SK-N-SH treated with all-trans-retinoic acid at 6 μM for 48 hours (cell line): ENCODE measurements at regions not wholly inside any gene's neighbourhood (a gene's known extent, or its start where the extent isn't known, plus 50 kb on each side); places are given as distances from the start of the nearest gene placed in this dataset.

ENCODE experiments used
- ATAC-seq: fragments of 200-7000 bp; cut with Tn5 transposase; 3 replicates; pipeline ENCODE4 v1.9.1; 2020; ENCODE audit warnings: mild to moderate bottlenecking, moderate library complexity
- ARNTL ChIP-seq: fragments of 450-650 bp; formaldehyde crosslinking; IDR thresholded peaks from 2 replicates; pipeline ENCODE4 v1.5.0; 2020; ENCODE audit warnings: low read depth, mild to moderate bottlenecking, moderate library complexity, borderline replicate concordance
- BACH2 ChIP-seq: fragments of 250-450 bp; sonication (Bioruptor Pico); IDR thresholded peaks from 2 replicates; pipeline ENCODE4 v1.9.0; 2021; ENCODE audit warnings: mild to moderate bottlenecking, borderline replicate concordance
- CREB5 ChIP-seq: fragments of 250-450 bp; sonication (Bioruptor Pico); IDR thresholded peaks from 2 replicates; pipeline ENCODE4 v1.5.1; 2020; ENCODE audit warnings: low read depth, mild to moderate bottlenecking, moderate library complexity
- CSDC2 ChIP-seq: fragments of 250-450 bp; sonication (Bioruptor Pico); IDR thresholded peaks from 2 replicates; pipeline ENCODE4 v1.5.0; 2020; ENCODE audit warnings: mild to moderate bottlenecking, moderate library complexity
- ESRRG ChIP-seq: fragments of 250-450 bp; sonication (Bioruptor Pico); IDR thresholded peaks from 2 replicates; pipeline ENCODE4 v1.6.1; 2021; ENCODE audit warnings: mild to moderate bottlenecking
- GLIS3 ChIP-seq: fragments of 250-450 bp; sonication (Bioruptor Pico); IDR thresholded peaks from 2 replicates; pipeline ENCODE4 v1.5.0; 2020; ENCODE audit warnings: mild to moderate bottlenecking, moderate library complexity
- ISL1 ChIP-seq: fragments of 250-450 bp; sonication (Bioruptor Pico); IDR thresholded peaks from 2 replicates; pipeline ENCODE4 v2.1.2; 2022; ENCODE audit warnings: mild to moderate bottlenecking, moderate library complexity
- OSR1 ChIP-seq: fragments of 250-450 bp; sonication (Bioruptor Pico); IDR thresholded peaks from 2 replicates; pipeline ENCODE4 v1.8.0; 2022; ENCODE audit warnings: moderate library complexity, mild to moderate bottlenecking, inconsistent platforms
- PATZ1 ChIP-seq: fragments of 250-450 bp; sonication (Bioruptor Pico); IDR thresholded peaks from 2 replicates; pipeline ENCODE4 v1.8.0; 2020; ENCODE audit warnings: mild to moderate bottlenecking, moderate library complexity, borderline replicate concordance
- PPARA ChIP-seq: fragments of 250-450 bp; sonication (Bioruptor Pico); IDR thresholded peaks from 2 replicates; pipeline ENCODE4 v1.5.0; 2020; ENCODE audit warnings: mild to moderate bottlenecking, borderline replicate concordance
- RARB ChIP-seq: fragments of 250-450 bp; sonication (Bioruptor Pico); IDR thresholded peaks from 2 replicates; pipeline ENCODE4 v1.8.0; 2021; ENCODE audit warnings: mild to moderate bottlenecking, moderate library complexity
- SNAI2 ChIP-seq: fragments of 250-450 bp; sonication (Bioruptor Pico); IDR thresholded peaks from 2 replicates; pipeline ENCODE4 v1.5.0; 2020; ENCODE audit warnings: mild to moderate bottlenecking, moderate library complexity
- TCF4 ChIP-seq: fragments of 250-450 bp; sonication (Bioruptor Pico); IDR thresholded peaks from 2 replicates; pipeline ENCODE4 v1.8.0; 2021; ENCODE audit warnings: mild to moderate bottlenecking, moderate library complexity, borderline replicate concordance
- TOX ChIP-seq: fragments of 250-450 bp; sonication (Bioruptor Pico); IDR thresholded peaks from 2 replicates; pipeline ENCODE4 v1.8.0; 2021; ENCODE audit warnings: mild to moderate bottlenecking, moderate library complexity, borderline replicate concordance
- ZC3H10 ChIP-seq: fragments of 250-450 bp; sonication (Bioruptor Pico); IDR thresholded peaks from 2 replicates; pipeline ENCODE4 v1.5.1; 2021; ENCODE audit warnings: mild to moderate bottlenecking, moderate library complexity
- ZFP3 ChIP-seq: fragments of 250-450 bp; sonication (Bioruptor Pico); IDR thresholded peaks from 2 replicates; pipeline ENCODE4 v1.5.0; 2020; ENCODE audit warnings: mild to moderate bottlenecking, moderate library complexity
- ZFP30 ChIP-seq: fragments of 450-650 bp; formaldehyde crosslinking; IDR thresholded peaks from 2 replicates; pipeline ENCODE4 v1.5.0; 2022; ENCODE audit warnings: mild to moderate bottlenecking, moderate library complexity
- ZNF70 ChIP-seq: fragments of 450-650 bp; formaldehyde crosslinking; IDR thresholded peaks from 2 replicates; pipeline ENCODE4 v1.5.0; 2020; ENCODE audit warnings: mild to moderate bottlenecking, moderate library complexity
- ZNF8 ChIP-seq: fragments of 450-650 bp; formaldehyde crosslinking; IDR thresholded peaks from 2 replicates; pipeline ENCODE4 v1.5.0; 2020; ENCODE audit warnings: mild to moderate bottlenecking, moderate library complexity
- TF ChIP-seq, protein P1 (sequence below): fragments of 250-450 bp; sonication (Bioruptor Pico); IDR thresholded peaks from 2 replicates; pipeline ENCODE4 v1.5.0; 2020; ENCODE audit warnings: mild to moderate bottlenecking, moderate library complexity
- TF ChIP-seq, protein P2 (sequence below): fragments of 250-450 bp; sonication (Bioruptor Pico); IDR thresholded peaks from 2 replicates; pipeline ENCODE4 v1.8.0; 2021; ENCODE audit warnings: low read depth, mild to moderate bottlenecking, moderate library complexity, borderline replicate concordance
- TF ChIP-seq, protein P3 (sequence below): fragments of 250-450 bp; sonication (Bioruptor Pico); IDR thresholded peaks from 2 replicates; pipeline ENCODE4 v1.5.1; 2021; ENCODE audit warnings: mild to moderate bottlenecking, moderate library complexity

DNA sequence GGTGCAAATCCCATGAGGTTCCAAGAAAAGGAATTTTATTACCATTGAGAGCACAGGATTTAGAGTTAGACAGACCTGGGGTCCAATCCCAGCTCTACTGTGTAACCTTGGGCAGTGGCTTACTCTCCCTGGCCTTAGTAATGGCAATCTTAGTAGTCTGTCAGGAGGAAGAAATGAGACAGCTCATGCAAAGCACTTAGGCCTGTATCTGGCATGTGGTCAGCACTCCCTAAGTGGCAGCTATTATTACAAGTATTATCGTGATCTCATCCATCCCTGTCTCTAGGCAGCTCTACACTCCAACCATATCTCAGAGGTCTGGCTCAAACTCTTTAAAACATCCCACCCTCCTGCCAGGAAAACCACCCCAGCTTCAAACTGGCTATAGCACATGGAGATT is 129.6 kb upstream of the NALF2 start:
- TF ChIP-seq ISL1 (CRISPR knock-in tag): no peak
- TF ChIP-seq ARNTL (CRISPR knock-in tag): no peak
- TF ChIP-seq ESRRG: no peak
- TF ChIP-seq PATZ1 (CRISPR knock-in tag): no peak
- no peak for TF ChIP-seq SNAI2 (CRISPR knock-in tag)
- no peak for TF ChIP-seq ZFP30
- no peak for TF ChIP-seq ZFP3
- TF ChIP-seq ZC3H10 (CRISPR knock-in tag): no peak
- TF ChIP-seq OSR1 (CRISPR knock-in tag): no peak
- no peak for TF ChIP-seq CSDC2 (CRISPR knock-in tag)
- no peak for TF ChIP-seq BACH2
- no peak for TF ChIP-seq CREB5
- no peak for TF ChIP-seq GLIS3 (CRISPR knock-in tag)
- TF ChIP-seq TOX (CRISPR knock-in tag): no peak
- TF ChIP-seq ZNF8: no peak
- TF ChIP-seq PPARA (CRISPR knock-in tag): no peak
- TF ChIP-seq RARB (CRISPR knock-in tag): no peak
- TF ChIP-seq, protein P1, sequence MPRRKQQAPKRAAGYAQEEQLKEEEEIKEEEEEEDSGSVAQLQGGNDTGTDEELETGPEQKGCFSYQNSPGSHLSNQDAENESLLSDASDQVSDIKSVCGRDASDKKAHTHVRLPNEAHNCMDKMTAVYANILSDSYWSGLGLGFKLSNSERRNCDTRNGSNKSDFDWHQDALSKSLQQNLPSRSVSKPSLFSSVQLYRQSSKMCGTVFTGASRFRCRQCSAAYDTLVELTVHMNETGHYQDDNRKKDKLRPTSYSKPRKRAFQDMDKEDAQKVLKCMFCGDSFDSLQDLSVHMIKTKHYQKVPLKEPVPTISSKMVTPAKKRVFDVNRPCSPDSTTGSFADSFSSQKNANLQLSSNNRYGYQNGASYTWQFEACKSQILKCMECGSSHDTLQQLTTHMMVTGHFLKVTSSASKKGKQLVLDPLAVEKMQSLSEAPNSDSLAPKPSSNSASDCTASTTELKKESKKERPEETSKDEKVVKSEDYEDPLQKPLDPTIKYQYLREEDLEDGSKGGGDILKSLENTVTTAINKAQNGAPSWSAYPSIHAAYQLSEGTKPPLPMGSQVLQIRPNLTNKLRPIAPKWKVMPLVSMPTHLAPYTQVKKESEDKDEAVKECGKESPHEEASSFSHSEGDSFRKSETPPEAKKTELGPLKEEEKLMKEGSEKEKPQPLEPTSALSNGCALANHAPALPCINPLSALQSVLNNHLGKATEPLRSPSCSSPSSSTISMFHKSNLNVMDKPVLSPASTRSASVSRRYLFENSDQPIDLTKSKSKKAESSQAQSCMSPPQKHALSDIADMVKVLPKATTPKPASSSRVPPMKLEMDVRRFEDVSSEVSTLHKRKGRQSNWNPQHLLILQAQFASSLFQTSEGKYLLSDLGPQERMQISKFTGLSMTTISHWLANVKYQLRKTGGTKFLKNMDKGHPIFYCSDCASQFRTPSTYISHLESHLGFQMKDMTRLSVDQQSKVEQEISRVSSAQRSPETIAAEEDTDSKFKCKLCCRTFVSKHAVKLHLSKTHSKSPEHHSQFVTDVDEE (CRISPR knock-in tag): no peak
- no peak for TF ChIP-seq TCF4 (CRISPR knock-in tag)
- TF ChIP-seq, protein P2, sequence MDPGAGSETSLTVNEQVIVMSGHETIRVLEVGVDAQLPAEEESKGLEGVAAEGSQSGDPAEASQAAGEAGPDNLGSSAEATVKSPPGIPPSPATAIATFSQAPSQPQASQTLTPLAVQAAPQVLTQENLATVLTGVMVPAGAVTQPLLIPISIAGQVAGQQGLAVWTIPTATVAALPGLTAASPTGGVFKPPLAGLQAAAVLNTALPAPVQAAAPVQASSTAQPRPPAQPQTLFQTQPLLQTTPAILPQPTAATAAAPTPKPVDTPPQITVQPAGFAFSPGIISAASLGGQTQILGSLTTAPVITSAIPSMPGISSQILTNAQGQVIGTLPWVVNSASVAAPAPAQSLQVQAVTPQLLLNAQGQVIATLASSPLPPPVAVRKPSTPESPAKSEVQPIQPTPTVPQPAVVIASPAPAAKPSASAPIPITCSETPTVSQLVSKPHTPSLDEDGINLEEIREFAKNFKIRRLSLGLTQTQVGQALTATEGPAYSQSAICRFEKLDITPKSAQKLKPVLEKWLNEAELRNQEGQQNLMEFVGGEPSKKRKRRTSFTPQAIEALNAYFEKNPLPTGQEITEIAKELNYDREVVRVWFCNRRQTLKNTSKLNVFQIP (CRISPR knock-in tag): no peak
- TF ChIP-seq, all 23 proteins: peak for 0
- ATAC-seq: no peak

DNA sequence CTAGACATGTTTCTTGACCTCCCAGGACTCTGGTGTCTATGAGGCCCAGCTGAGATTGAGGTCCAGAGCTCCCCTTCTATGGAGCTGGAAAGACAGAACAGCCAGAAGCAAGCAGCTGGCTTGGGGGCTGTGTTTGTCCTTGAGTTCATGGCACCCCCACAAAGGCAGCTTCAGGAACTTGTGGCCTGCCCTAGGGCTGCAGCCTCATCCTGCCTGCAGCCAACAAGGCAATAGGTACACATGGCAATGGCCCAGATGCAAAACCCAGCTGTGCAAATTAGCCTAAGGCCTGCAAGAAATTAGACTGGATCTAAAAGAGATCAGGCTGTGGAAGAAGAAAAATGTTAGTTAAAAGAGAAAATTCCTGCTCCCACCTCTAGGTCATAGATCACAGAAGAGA is 131.7 kb upstream of the NALF2 start:
- ATAC-seq: no peak
- no peak for TF ChIP-seq ZC3H10 (CRISPR knock-in tag)
- no peak for TF ChIP-seq CREB5
- TF ChIP-seq ARNTL (CRISPR knock-in tag): no peak
- no peak for TF ChIP-seq ZFP3
- TF ChIP-seq TCF4 (CRISPR knock-in tag): no peak
- no peak for TF ChIP-seq CSDC2 (CRISPR knock-in tag)
- TF ChIP-seq PATZ1 (CRISPR knock-in tag): no peak
- TF ChIP-seq ZNF70 (CRISPR knock-in tag): no peak
- TF ChIP-seq, protein P3, sequence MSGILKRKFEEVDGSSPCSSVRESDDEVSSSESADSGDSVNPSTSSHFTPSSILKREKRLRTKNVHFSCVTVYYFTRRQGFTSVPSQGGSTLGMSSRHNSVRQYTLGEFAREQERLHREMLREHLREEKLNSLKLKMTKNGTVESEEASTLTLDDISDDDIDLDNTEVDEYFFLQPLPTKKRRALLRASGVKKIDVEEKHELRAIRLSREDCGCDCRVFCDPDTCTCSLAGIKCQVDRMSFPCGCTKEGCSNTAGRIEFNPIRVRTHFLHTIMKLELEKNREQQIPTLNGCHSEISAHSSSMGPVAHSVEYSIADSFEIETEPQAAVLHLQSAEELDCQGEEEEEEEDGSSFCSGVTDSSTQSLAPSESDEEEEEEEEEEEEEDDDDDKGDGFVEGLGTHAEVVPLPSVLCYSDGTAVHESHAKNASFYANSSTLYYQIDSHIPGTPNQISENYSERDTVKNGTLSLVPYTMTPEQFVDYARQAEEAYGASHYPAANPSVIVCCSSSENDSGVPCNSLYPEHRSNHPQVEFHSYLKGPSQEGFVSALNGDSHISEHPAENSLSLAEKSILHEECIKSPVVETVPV (CRISPR knock-in tag): no peak
- TF ChIP-seq, protein P1 (CRISPR knock-in tag): no peak
- TF ChIP-seq GLIS3 (CRISPR knock-in tag): no peak
- TF ChIP-seq, protein P2 (CRISPR knock-in tag): no peak
- no peak for TF ChIP-seq ISL1 (CRISPR knock-in tag)
